ENCODE measurements at regions not wholly inside any gene's neighbourhood (a gene's known extent, or its start where the extent isn't known, plus 50 kb on each side); places are given as distances from the start of the nearest gene placed in this dataset.

GRCh38 chr1:59179673-59180072, 117.2 kb upstream of the FGGY start:
- TF ChIP-seq CTCF (IDR thresholded peaks at IDR 0.05) (no peak), POLR2A (IDR thresholded peaks at IDR 0.05) (no peak), POLR2AphosphoS5 (IDR thresholded peaks at IDR 0.05; ENCODE audit: insufficient read depth in 1 of 2, low read depth in 1 of 2) (no peak)
